ENCODE measurements at regions not wholly inside any gene's neighbourhood (a gene's known extent, or its start where the extent isn't known, plus 50 kb on each side); places are given as distances from the start of the nearest gene placed in this dataset.

- TF ChIP-seq CTCF (conservative IDR thresholded peaks at IDR 0.05) (no peak), EZH2 (IDR thresholded peaks at IDR 0.05; ENCODE audit: low read depth) (no peak)
Measured at GRCh38 chr1:198014355-198014754, 97.2 kb downstream of the LHX9 start.

Data from PC-9 (cell line).